ENCODE measurements at regions not wholly inside any gene's neighbourhood (a gene's known extent, or its start where the extent isn't known, plus 50 kb on each side); places are given as distances from the start of the nearest gene placed in this dataset.
"Not testable (repeated sequence)": the region's sequence is repeated elsewhere in the genome, so short reads cannot be mapped to it uniquely, and the experiment has no call there.

GRCh38 chr3:137866933-137867332, 102.8 kb downstream of the SOX14 start:
- TF ChIP-seq, protein P1, sequence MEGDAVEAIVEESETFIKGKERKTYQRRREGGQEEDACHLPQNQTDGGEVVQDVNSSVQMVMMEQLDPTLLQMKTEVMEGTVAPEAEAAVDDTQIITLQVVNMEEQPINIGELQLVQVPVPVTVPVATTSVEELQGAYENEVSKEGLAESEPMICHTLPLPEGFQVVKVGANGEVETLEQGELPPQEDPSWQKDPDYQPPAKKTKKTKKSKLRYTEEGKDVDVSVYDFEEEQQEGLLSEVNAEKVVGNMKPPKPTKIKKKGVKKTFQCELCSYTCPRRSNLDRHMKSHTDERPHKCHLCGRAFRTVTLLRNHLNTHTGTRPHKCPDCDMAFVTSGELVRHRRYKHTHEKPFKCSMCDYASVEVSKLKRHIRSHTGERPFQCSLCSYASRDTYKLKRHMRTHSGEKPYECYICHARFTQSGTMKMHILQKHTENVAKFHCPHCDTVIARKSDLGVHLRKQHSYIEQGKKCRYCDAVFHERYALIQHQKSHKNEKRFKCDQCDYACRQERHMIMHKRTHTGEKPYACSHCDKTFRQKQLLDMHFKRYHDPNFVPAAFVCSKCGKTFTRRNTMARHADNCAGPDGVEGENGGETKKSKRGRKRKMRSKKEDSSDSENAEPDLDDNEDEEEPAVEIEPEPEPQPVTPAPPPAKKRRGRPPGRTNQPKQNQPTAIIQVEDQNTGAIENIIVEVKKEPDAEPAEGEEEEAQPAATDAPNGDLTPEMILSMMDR (IDR thresholded peaks at IDR 0.05; ENCODE audit: insufficient read depth, low read depth, low read length), result no peak
- no peak overlapping the region for H3K4me3 ChIP-seq (ENCODE audit: low read depth, low read length)
- DNase-seq (ENCODE audit: low read depth), result no peak

DNA sequence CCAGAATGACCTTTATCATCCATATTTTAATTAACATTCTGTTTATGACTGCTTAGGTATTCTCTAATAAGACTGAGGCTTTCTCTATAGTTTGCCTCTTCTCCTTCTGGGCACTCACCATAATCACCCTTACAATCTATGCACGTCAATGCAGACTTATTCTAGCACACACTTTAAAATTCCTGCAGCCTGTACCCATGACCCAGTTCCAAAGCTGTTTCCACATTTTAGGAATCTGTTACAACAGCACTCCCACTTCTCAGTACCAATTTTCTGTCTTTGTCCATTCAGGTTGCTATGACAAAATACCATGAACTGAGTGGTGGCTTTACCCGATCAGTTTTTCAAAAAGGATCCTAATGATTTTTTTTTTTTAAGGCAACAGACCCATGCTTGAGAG, 103.5 kb downstream of the SOX14 start:
- DNase-seq (ENCODE audit: low read depth), result no peak
- TF ChIP-seq, protein P1 (IDR thresholded peaks at IDR 0.05; ENCODE audit: insufficient read depth, low read depth, low read length), result no peak
- H3K4me3 ChIP-seq (ENCODE audit: low read depth, low read length), result no peak overlapping the region

- TF ChIP-seq, protein P1 (IDR thresholded peaks at IDR 0.05; ENCODE audit: insufficient read depth, low read depth, low read length), result no peak
- DNase-seq (ENCODE audit: low read depth), result no peak
- no peak overlapping the region for H3K4me3 ChIP-seq (ENCODE audit: low read depth, low read length)
Observed at GRCh38 chr3:137869022-137869421, 104.9 kb downstream of the SOX14 start.

DNA sequence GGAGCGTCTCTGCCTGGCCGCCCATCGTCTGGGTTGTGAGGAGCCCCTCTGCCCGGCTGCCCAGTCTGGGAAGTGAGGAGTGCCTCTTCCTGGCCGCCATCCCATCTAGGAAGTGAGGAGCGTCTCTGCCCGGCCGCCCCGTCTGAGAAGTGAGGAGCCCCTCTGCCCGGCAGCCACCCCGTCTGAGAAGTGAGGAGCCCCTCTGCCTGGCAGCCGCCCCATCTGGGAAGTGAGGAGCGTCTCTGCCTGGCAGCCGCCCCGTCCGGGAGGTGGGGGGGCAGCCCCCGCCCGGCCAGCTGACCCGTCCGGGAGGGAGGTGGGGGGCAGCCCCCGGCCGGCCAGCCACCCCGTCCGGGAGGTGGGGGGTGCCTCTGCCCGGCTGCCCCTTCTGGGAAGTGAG, 108.5 kb downstream of the SOX14 start:
- H3K4me3 ChIP-seq (ENCODE audit: low read depth, low read length); DNase-seq (ENCODE audit: low read depth): not testable (repeated sequence)

- DNase-seq (ENCODE audit: low read depth); H3K4me3 ChIP-seq (ENCODE audit: low read depth, low read length): not testable (repeated sequence)
Observed at GRCh38 chr3:137896842-137897241, 113.1 kb upstream of the CLDN18 start.

- no peak for DNase-seq (ENCODE audit: low read depth)
- TF ChIP-seq, protein P1 (IDR thresholded peaks at IDR 0.05; ENCODE audit: insufficient read depth, low read depth, low read length), result no peak
- no peak overlapping the region for H3K4me3 ChIP-seq (ENCODE audit: low read depth, low read length)
Observed at GRCh38 chr3:137906985-137907649, 102.8 kb upstream of the CLDN18 start.

- no peak for DNase-seq (ENCODE audit: low read depth)
- no peak overlapping the region for H3K4me3 ChIP-seq (ENCODE audit: low read depth, low read length)
- TF ChIP-seq, protein P1 (IDR thresholded peaks at IDR 0.05; ENCODE audit: insufficient read depth, low read depth, low read length), result no peak
Observed at GRCh38 chr3:137924628-137925027, 85.3 kb upstream of the CLDN18 start.

GRCh38 chr3:137925080-137925479, 84.9 kb upstream of the CLDN18 start:
- TF ChIP-seq, protein P1 (IDR thresholded peaks at IDR 0.05; ENCODE audit: insufficient read depth, low read depth, low read length), result no peak
- H3K4me3 ChIP-seq (ENCODE audit: low read depth, low read length), result no peak overlapping the region
- no peak for DNase-seq (ENCODE audit: low read depth)

All from fibroblast of villous mesenchyme (primary cell).